ENCODE measurements at regions not wholly inside any gene's neighbourhood (a gene's known extent, or its start where the extent isn't known, plus 50 kb on each side); places are given as distances from the start of the nearest gene placed in this dataset.

- no peak overlapping the region for H3K4me2 ChIP-seq (ENCODE audit: extremely low read depth, insufficient read depth, low read length)
- no peak for TF ChIP-seq EZH2 (IDR thresholded peaks at IDR 0.05; ENCODE audit: low read length, missing control alignments)
- TF ChIP-seq CTCF (conservative IDR thresholded peaks at IDR 0.05 in 1 of 2, IDR thresholded peaks at IDR 0.05 in 1 of 2; ENCODE audit: low read depth in 1 of 2, low read length in 2 of 2): no peak
- H4K20me1 ChIP-seq (ENCODE audit: control insufficient read depth, extremely low read depth, insufficient read depth, low read length): no peaks in the 10 kb centered on the region
- no peak for DNase-seq (ENCODE audit: low read depth in 2 of 2)
- no peaks in the 10 kb centered on the region for H3K79me2 ChIP-seq (ENCODE audit: control insufficient read depth, insufficient read depth, low read length)
- H3K27me3 ChIP-seq (ENCODE audit: control insufficient read depth, insufficient read depth, low read length): no peaks in the 10 kb centered on the region
- H3K27ac ChIP-seq (ENCODE audit: insufficient read depth, low read length): no peak overlapping the region
- H3K9me3 ChIP-seq (ENCODE audit: control insufficient read depth, insufficient read depth, low read depth, low read length): no peaks in the 10 kb centered on the region
- no peak overlapping the region for H3K4me3 ChIP-seq (replicated peaks in 1 of 4; ENCODE audit: control extremely low read depth in 1 of 4, insufficient read depth in 1 of 4, low read depth in 3 of 4, low read length in 4 of 4)
- no peaks in the 10 kb centered on the region for H3K36me3 ChIP-seq (ENCODE audit: control insufficient read depth, insufficient read depth, low read length)
- H3K4me1 ChIP-seq (ENCODE audit: control insufficient read depth, extremely low read depth, insufficient read depth, low read length): no peaks in the 10 kb centered on the region
- H2AFZ ChIP-seq (ENCODE audit: low read length): no peak overlapping the region
- no peak overlapping the region for H3K9ac ChIP-seq (ENCODE audit: insufficient read depth, low read length)
Observed at GRCh38 chrX:111013778-111014455, 82.1 kb upstream of the PAK3 start.

GRCh38 chrX:111010111-111010510 lies 85.9 kb upstream of the PAK3 start:
- no peak for TF ChIP-seq EZH2 (IDR thresholded peaks at IDR 0.05; ENCODE audit: low read length, missing control alignments)
- no peak for TF ChIP-seq CTCF (conservative IDR thresholded peaks at IDR 0.05 in 1 of 2, IDR thresholded peaks at IDR 0.05 in 1 of 2; ENCODE audit: low read depth in 1 of 2, low read length in 2 of 2)

GRCh38 chrX:111009256-111009655 lies 86.7 kb upstream of the PAK3 start:
- no peak overlapping the region for H3K4me3 ChIP-seq (replicated peaks in 1 of 4; ENCODE audit: control extremely low read depth in 1 of 4, insufficient read depth in 1 of 4, low read depth in 3 of 4, low read length in 4 of 4)
- H3K9ac ChIP-seq (ENCODE audit: insufficient read depth, low read length): no peak overlapping the region
- no peaks in the 10 kb centered on the region for H3K27me3 ChIP-seq (ENCODE audit: control insufficient read depth, insufficient read depth, low read length)
- no peak overlapping the region for H3K4me2 ChIP-seq (ENCODE audit: extremely low read depth, insufficient read depth, low read length)
- no peak for DNase-seq (ENCODE audit: low read depth in 2 of 2)
- H3K27ac ChIP-seq (ENCODE audit: insufficient read depth, low read length): no peak overlapping the region
- TF ChIP-seq EZH2 (IDR thresholded peaks at IDR 0.05; ENCODE audit: low read length, missing control alignments): no peak
- TF ChIP-seq CTCF (conservative IDR thresholded peaks at IDR 0.05 in 1 of 2, IDR thresholded peaks at IDR 0.05 in 1 of 2; ENCODE audit: low read depth in 1 of 2, low read length in 2 of 2): no peak
- no peak overlapping the region for H2AFZ ChIP-seq (ENCODE audit: low read length)
- H3K4me1 ChIP-seq (ENCODE audit: control insufficient read depth, extremely low read depth, insufficient read depth, low read length): no peaks in the 10 kb centered on the region
- H3K36me3 ChIP-seq (ENCODE audit: control insufficient read depth, insufficient read depth, low read length): no peaks in the 10 kb centered on the region
- no peaks in the 10 kb centered on the region for H3K9me3 ChIP-seq (ENCODE audit: control insufficient read depth, insufficient read depth, low read depth, low read length)
- no peaks in the 10 kb centered on the region for H4K20me1 ChIP-seq (ENCODE audit: control insufficient read depth, extremely low read depth, insufficient read depth, low read length)
- H3K79me2 ChIP-seq (ENCODE audit: control insufficient read depth, insufficient read depth, low read length): no peaks in the 10 kb centered on the region

More at GRCh38 chrX:111010111-111010510, 85.9 kb upstream of the PAK3 start:
- Histone ChIP-seq H3K27ac (ENCODE audit: insufficient read depth, low read length) (no peak overlapping the region), H2AFZ (ENCODE audit: low read length) (no peak overlapping the region), H3K79me2 (ENCODE audit: control insufficient read depth, insufficient read depth, low read length) (no peaks in the 10 kb centered on the region), H3K4me1 (ENCODE audit: control insufficient read depth, extremely low read depth, insufficient read depth, low read length) (no peaks in the 10 kb centered on the region), H3K9me3 (ENCODE audit: control insufficient read depth, insufficient read depth, low read depth, low read length) (no peaks in the 10 kb centered on the region), H3K36me3 (ENCODE audit: control insufficient read depth, insufficient read depth, low read length) (no peaks in the 10 kb centered on the region), H3K27me3 (ENCODE audit: control insufficient read depth, insufficient read depth, low read length) (no peaks in the 10 kb centered on the region), H3K9ac (ENCODE audit: insufficient read depth, low read length) (no peak overlapping the region), H3K4me2 (ENCODE audit: extremely low read depth, insufficient read depth, low read length) (no peak overlapping the region), H3K4me3 (replicated peaks in 1 of 4; ENCODE audit: control extremely low read depth in 1 of 4, insufficient read depth in 1 of 4, low read depth in 3 of 4, low read length in 4 of 4) (no peak overlapping the region), H4K20me1 (ENCODE audit: control insufficient read depth, extremely low read depth, insufficient read depth, low read length) (no peaks in the 10 kb centered on the region)
- DNase-seq (ENCODE audit: low read depth in 2 of 2): no peak
